Trophoblast cell (in vitro differentiated cells and primary cell): ENCODE measurements at regions not wholly inside any gene's neighbourhood (a gene's known extent, or its start where the extent isn't known, plus 50 kb on each side); places are given as distances from the start of the nearest gene placed in this dataset.

ENCODE experiments used
- DNase-seq, 2 donors: peaks; one replicate each; pipeline ENCODE4 v3.0.0-alpha.2; 2016
- H2AFZ ChIP-seq: 2 replicates; pipeline ENCODE4 v1.6.1; 2013; ENCODE audit warnings: low read length, moderate library complexity, mild to moderate bottlenecking; ENCODE audit not compliant: insufficient read depth, poor library complexity
- H2AK5ac ChIP-seq: 2 replicates; pipeline ENCODE4 v1.6.1; 2013; ENCODE audit warnings: mild to moderate bottlenecking, low read length
- H2BK120ac ChIP-seq: 2 replicates; pipeline ENCODE4 v1.6.1; 2013; ENCODE audit warnings: low read length, mild to moderate bottlenecking, moderate library complexity; ENCODE audit not compliant: insufficient read depth, poor library complexity
- H2BK12ac ChIP-seq: 2 replicates; pipeline ENCODE4 v1.6.1; 2013; ENCODE audit warnings: mild to moderate bottlenecking, low read length, moderate library complexity
- H2BK5ac ChIP-seq: 2 replicates; pipeline ENCODE4 v1.6.1; 2013; ENCODE audit warnings: low read length, low read depth, moderate library complexity, mild to moderate bottlenecking; ENCODE audit not compliant: poor library complexity
- H3K14ac ChIP-seq: 2 replicates; pipeline ENCODE4 v1.6.1; 2013; ENCODE audit warnings: mild to moderate bottlenecking, low read length
- H3K18ac ChIP-seq: 2 replicates; pipeline ENCODE4 v1.6.1; 2013; ENCODE audit warnings: mild to moderate bottlenecking, low read length
- H3K23ac ChIP-seq: 2 replicates; pipeline ENCODE4 v1.6.1; 2013; ENCODE audit warnings: low read length
- H3K27ac ChIP-seq: 2 replicates; pipeline ENCODE4 v1.5.1; 2013; ENCODE audit warnings: low read depth, mild to moderate bottlenecking, inconsistent platforms, low read length, moderate library complexity
- H3K27me3 ChIP-seq: 2 replicates; pipeline ENCODE4 v1.6.1; 2013; ENCODE audit warnings: inconsistent platforms, mild to moderate bottlenecking, low read length, moderate library complexity; ENCODE audit not compliant: insufficient read depth
- H3K36me3 ChIP-seq, 2 experiments: 1 replicate in 1 of 2; 2 replicates in 1 of 2; pipeline ENCODE4 v1.6.1; 2013; ENCODE audit warnings: low read length in 2 of 2, mild to moderate bottlenecking in 2 of 2, moderate library complexity in 1 of 2; ENCODE audit not compliant: insufficient read depth in 2 of 2, control insufficient read depth in 1 of 2
- H3K4ac ChIP-seq: 2 replicates; pipeline ENCODE4 v1.6.1; 2013; ENCODE audit warnings: low read depth, mild to moderate bottlenecking, low read length, moderate library complexity
- H3K4me1 ChIP-seq, 2 experiments: 1 replicate in 1 of 2; 2 replicates in 1 of 2; pipeline ENCODE4 v1.6.1; 2013; ENCODE audit warnings: low read length in 2 of 2, mild to moderate bottlenecking in 2 of 2, moderate library complexity in 1 of 2; ENCODE audit not compliant: insufficient read depth in 2 of 2, control insufficient read depth in 1 of 2
- H3K4me2 ChIP-seq: 2 replicates; pipeline ENCODE4 v1.6.1; 2013; ENCODE audit warnings: inconsistent platforms, mild to moderate bottlenecking, low read length, moderate library complexity
- H3K4me3 ChIP-seq: 2 replicates; pipeline ENCODE4 v1.5.1; 2013; ENCODE audit warnings: mild to moderate bottlenecking, low read depth, low read length, inconsistent platforms
- H3K79me1 ChIP-seq: one replicate; pipeline ENCODE4 v1.6.1; 2013; ENCODE audit warnings: low read length
- H3K79me2 ChIP-seq: 2 replicates; pipeline ENCODE4 v1.6.1; 2013; ENCODE audit warnings: low read length, mild to moderate bottlenecking; ENCODE audit not compliant: control insufficient read depth, insufficient read depth, poor library complexity
- H3K9ac ChIP-seq: 2 replicates; pipeline ENCODE4 v1.6.1; 2013; ENCODE audit warnings: mild to moderate bottlenecking, low read length
- H3K9me3 ChIP-seq: 2 replicates; pipeline ENCODE4 v1.6.1; 2013; ENCODE audit warnings: low read depth, mild to moderate bottlenecking, control low read depth, inconsistent platforms, low read length; ENCODE audit not compliant: insufficient read depth
- H4K12ac ChIP-seq: 2 replicates; pipeline ENCODE4 v1.6.1; 2013; ENCODE audit warnings: low read depth, mild to moderate bottlenecking, low read length, moderate library complexity
- H4K8ac ChIP-seq: 2 replicates; pipeline ENCODE4 v1.6.1; 2013; ENCODE audit warnings: low read depth, mild to moderate bottlenecking, low read length, moderate library complexity
- H4K91ac ChIP-seq: one replicate; pipeline ENCODE4 v1.6.1; 2013; ENCODE audit warnings: low read depth, mild to moderate bottlenecking, low read length, moderate library complexity
- WGBS: extraction: QIAGEN DNeasy Blood & Tissue Kit; methylation state at CpG from one replicate; pipeline ENCODE4 v1.1.7; 2013; ENCODE audit warnings: missing lambda C conversion rate; ENCODE audit not compliant: insufficient read length, insufficient coverage; ENCODE audit errors: extremely low coverage; 5-methylcytosine and 5-hydroxymethylcytosine counted together

- H3K14ac ChIP-seq = no peak overlapping the region
- no peaks in the 10 kb centered on the region for H3K79me1 ChIP-seq
- no peaks in the 10 kb centered on the region for H3K9me3 ChIP-seq
- H3K36me3 ChIP-seq = no peaks in the 10 kb centered on the region
- no peak overlapping the region for H3K4me3 ChIP-seq
- no peak overlapping the region for H3K9ac ChIP-seq
- no peak overlapping the region for H2BK12ac ChIP-seq
- WGBS = no CpG with 5 or more reads among the region's 3 CpGs
- no peak overlapping the region for H4K8ac ChIP-seq
- H2BK120ac ChIP-seq = no peak overlapping the region
- H3K4ac ChIP-seq = no peak overlapping the region
- H3K23ac ChIP-seq = no peak overlapping the region
- H4K91ac ChIP-seq = no peak overlapping the region
- no peaks in the 10 kb centered on the region for H3K27me3 ChIP-seq
- no peak overlapping the region for H3K27ac ChIP-seq
- no peak overlapping the region for H2AK5ac ChIP-seq
- no peak overlapping the region for H4K12ac ChIP-seq
- H2AFZ ChIP-seq = no peak overlapping the region
- H3K79me2 ChIP-seq = no peaks in the 10 kb centered on the region
- no peak for DNase-seq
- no peak overlapping the region for H2BK5ac ChIP-seq
- H3K4me1 ChIP-seq = no peaks in the 10 kb centered on the region
- no peak overlapping the region for H3K18ac ChIP-seq
- H3K4me2 ChIP-seq = no peak overlapping the region
Measured at GRCh38 chr6:66788579-66788978, 1081.6 kb upstream of the EYS start.

DNA sequence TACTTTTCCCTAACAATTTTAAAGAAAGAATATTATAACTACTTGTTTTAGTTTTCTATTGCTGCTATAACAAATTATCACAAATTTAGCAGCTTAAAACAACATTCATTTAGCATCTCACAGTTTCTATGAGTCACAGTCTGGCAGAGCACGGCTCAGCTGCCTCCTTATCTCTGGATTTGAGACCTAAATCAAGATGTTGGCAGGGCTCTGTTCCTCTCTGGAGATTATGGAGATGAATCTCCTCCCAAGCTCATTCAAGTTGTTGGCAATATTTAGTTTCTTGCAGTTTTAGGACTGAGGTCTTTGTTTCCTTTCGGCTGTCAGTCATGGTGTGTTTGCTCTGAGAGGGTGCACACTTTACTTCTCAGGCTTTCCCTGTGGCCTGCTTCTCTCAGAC lies 1065.8 kb upstream of the EYS start:
- no CpG with 5 or more reads among the region's 2 CpGs for WGBS
- H2BK5ac ChIP-seq = no peak overlapping the region
- no peaks in the 10 kb centered on the region for H3K9me3 ChIP-seq
- no peak overlapping the region for H2AK5ac ChIP-seq
- no peak overlapping the region for H3K27ac ChIP-seq
- no peak overlapping the region for H4K12ac ChIP-seq
- H2BK120ac ChIP-seq = no peak overlapping the region
- no peak overlapping the region for H3K14ac ChIP-seq
- no peaks in the 10 kb centered on the region for H3K4me1 ChIP-seq
- no peak for DNase-seq
- no peaks in the 10 kb centered on the region for H3K36me3 ChIP-seq
- no peak overlapping the region for H3K4me2 ChIP-seq
- H2BK12ac ChIP-seq = no peak overlapping the region
- H3K4ac ChIP-seq = no peak overlapping the region
- H4K8ac ChIP-seq = no peak overlapping the region
- no peak overlapping the region for H3K18ac ChIP-seq
- H3K9ac ChIP-seq = no peak overlapping the region
- H3K4me3 ChIP-seq = no peak overlapping the region
- H2AFZ ChIP-seq = no peak overlapping the region
- no peaks in the 10 kb centered on the region for H3K79me1 ChIP-seq
- no peaks in the 10 kb centered on the region for H3K79me2 ChIP-seq
- no peak overlapping the region for H4K91ac ChIP-seq
- no peak overlapping the region for H3K23ac ChIP-seq
- H3K27me3 ChIP-seq = no peaks in the 10 kb centered on the region

DNA sequence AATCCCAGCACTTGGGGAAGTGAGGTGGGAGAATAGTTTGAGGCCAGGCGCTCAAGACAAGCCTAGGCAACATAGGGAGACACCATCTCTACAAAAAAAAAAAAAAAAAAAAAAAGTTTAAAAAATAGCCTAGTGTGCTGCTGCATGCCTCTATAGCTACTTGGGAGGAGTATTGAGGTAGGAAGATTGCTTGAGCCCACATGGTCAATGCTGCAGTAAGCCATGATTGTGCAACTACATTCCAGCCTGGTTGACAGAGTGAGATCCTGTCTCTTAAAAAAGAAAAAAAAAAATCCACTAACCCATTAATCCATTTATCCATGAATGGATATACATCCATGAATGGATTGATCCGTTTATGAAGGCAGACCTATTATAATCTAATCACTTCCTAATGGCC lies 1064.6 kb upstream of the EYS start:
- DNase-seq = peak in 1 of 2 donors; percentile 23
- Histone ChIP-seq H3K79me1 (no peaks in the 10 kb centered on the region), H3K27ac (no peak overlapping the region), H3K18ac (no peak overlapping the region), H2AFZ (no peak overlapping the region), H3K4me3 (no peak overlapping the region), H2AK5ac (no peak overlapping the region), H3K9me3 (no peaks in the 10 kb centered on the region), H4K12ac (no peak overlapping the region), H3K27me3 (no peaks in the 10 kb centered on the region), H3K36me3 (no peaks in the 10 kb centered on the region), H4K8ac (no peak overlapping the region), H3K23ac (no peak overlapping the region), H3K4me1 (no peaks in the 10 kb centered on the region), H2BK12ac (no peak overlapping the region), H3K9ac (no peak overlapping the region), H2BK120ac (no peak overlapping the region), H3K4ac (no peak overlapping the region), H3K4me2 (no peak overlapping the region), H4K91ac (no peak overlapping the region), H3K79me2 (no peaks in the 10 kb centered on the region), H2BK5ac (no peak overlapping the region), H3K14ac (no peak overlapping the region)
- no CpG with 5 or more reads among the region's 2 CpGs for WGBS

DNA sequence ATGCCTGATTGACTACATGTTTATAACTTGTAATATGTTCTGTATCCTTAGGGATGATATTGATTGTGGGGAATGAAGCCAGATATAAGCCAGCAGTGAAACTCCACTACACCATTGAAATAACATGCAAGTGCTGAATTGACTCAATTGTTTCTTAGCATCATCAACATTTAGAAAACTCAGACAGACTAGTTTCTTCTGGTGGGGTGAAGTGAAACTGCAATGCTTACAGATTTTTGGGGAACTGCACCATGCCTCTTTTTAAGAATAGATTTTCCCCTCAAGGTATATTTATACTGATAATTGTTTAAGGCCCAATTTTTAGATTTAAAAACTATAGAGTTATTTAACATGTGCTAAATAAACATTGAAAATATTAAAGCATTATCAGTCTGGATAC lies 1044.6 kb upstream of the EYS start:
- Histone ChIP-seq H3K27me3 (no peaks in the 10 kb centered on the region), H3K23ac (no peak overlapping the region), H4K12ac (no peak overlapping the region), H2AK5ac (no peak overlapping the region), H4K91ac (no peak overlapping the region), H3K36me3 (no peaks in the 10 kb centered on the region), H3K18ac (no peak overlapping the region), H3K4me1 (no peaks in the 10 kb centered on the region), H3K27ac (no peak overlapping the region), H4K8ac (no peak overlapping the region), H3K4me3 (no peak overlapping the region), H3K79me2 (no peaks in the 10 kb centered on the region), H2BK12ac (no peak overlapping the region), H3K9me3 (no peaks in the 10 kb centered on the region), H2BK5ac (no peak overlapping the region), H3K4me2 (no peak overlapping the region), H3K9ac (no peak overlapping the region), H2BK120ac (no peak overlapping the region), H2AFZ (no peak overlapping the region), H3K79me1 (no peaks in the 10 kb centered on the region), H3K14ac (no peak overlapping the region), H3K4ac (no peak overlapping the region)
- no peak for DNase-seq

- H3K23ac ChIP-seq = no peak overlapping the region
- H4K91ac ChIP-seq = no peak overlapping the region
- H3K18ac ChIP-seq = no peak overlapping the region
- H3K79me2 ChIP-seq = no peaks in the 10 kb centered on the region
- no CpG with 5 or more reads among the region's 1 CpG for WGBS
- no peaks in the 10 kb centered on the region for H3K27me3 ChIP-seq
- H3K4me3 ChIP-seq = no peak overlapping the region
- no peak overlapping the region for H3K4ac ChIP-seq
- H4K12ac ChIP-seq = no peak overlapping the region
- H3K9ac ChIP-seq = no peak overlapping the region
- H3K14ac ChIP-seq = no peak overlapping the region
- H3K4me2 ChIP-seq = no peak overlapping the region
- H2AFZ ChIP-seq = no peak overlapping the region
- H3K79me1 ChIP-seq = no peaks in the 10 kb centered on the region
- no peak overlapping the region for H3K27ac ChIP-seq
- no peaks in the 10 kb centered on the region for H3K9me3 ChIP-seq
- H4K8ac ChIP-seq = no peak overlapping the region
- no peak overlapping the region for H2BK5ac ChIP-seq
- DNase-seq = no peak
- no peak overlapping the region for H2BK12ac ChIP-seq
- H3K36me3 ChIP-seq = no peaks in the 10 kb centered on the region
- no peak overlapping the region for H2AK5ac ChIP-seq
- H2BK120ac ChIP-seq = no peak overlapping the region
- H3K4me1 ChIP-seq = no peaks in the 10 kb centered on the region
Measured at GRCh38 chr6:66740346-66740745, 1033.3 kb upstream of the EYS start.
